ENCODE measurements at regions not wholly inside any gene's neighbourhood (a gene's known extent, or its start where the extent isn't known, plus 50 kb on each side); places are given as distances from the start of the nearest gene placed in this dataset.

DNA sequence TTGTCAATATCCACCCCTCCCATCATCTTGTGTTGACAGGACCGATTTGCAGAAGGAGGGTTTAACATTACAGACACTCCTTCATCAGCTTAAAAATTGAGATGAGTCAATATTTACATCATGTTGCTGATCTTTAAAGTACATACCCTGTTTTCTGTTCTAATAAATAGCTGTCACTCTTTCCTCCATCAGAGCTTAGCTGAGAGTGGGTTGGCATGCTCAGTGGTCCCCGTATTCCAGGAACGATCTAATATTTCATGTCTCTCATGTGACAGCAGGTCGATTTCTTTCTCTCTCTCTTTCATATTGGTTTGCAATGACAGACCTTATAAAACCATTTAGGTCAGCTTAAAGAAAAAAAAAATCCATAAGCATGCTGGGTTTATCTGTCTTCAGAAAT, 950.6 kb downstream of the GALC start:
- TF ChIP-seq, protein P1, sequence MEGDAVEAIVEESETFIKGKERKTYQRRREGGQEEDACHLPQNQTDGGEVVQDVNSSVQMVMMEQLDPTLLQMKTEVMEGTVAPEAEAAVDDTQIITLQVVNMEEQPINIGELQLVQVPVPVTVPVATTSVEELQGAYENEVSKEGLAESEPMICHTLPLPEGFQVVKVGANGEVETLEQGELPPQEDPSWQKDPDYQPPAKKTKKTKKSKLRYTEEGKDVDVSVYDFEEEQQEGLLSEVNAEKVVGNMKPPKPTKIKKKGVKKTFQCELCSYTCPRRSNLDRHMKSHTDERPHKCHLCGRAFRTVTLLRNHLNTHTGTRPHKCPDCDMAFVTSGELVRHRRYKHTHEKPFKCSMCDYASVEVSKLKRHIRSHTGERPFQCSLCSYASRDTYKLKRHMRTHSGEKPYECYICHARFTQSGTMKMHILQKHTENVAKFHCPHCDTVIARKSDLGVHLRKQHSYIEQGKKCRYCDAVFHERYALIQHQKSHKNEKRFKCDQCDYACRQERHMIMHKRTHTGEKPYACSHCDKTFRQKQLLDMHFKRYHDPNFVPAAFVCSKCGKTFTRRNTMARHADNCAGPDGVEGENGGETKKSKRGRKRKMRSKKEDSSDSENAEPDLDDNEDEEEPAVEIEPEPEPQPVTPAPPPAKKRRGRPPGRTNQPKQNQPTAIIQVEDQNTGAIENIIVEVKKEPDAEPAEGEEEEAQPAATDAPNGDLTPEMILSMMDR (IDR thresholded peaks at IDR 0.05): no peak
- no peak for TF ChIP-seq POLR2A (IDR thresholded peaks at IDR 0.05)

All from breast epithelium (tissue), 3 donors.